C4-2B (cell line): ENCODE measurements at regions not wholly inside any gene's neighbourhood (a gene's known extent, or its start where the extent isn't known, plus 50 kb on each side); places are given as distances from the start of the nearest gene placed in this dataset.

Source experiments
- ZFX ChIP-seq: fragments of 450-650 bp; IDR thresholded peaks from 2 replicates; pipeline ENCODE4 v1.6.1; 2017
- TF ChIP-seq, protein P1 (sequence below): fragments of 450-650 bp; conservative IDR thresholded peaks from 2 replicates; pipeline ENCODE4 v1.5.1; 2017; ENCODE audit warnings: mild to moderate bottlenecking

DNA sequence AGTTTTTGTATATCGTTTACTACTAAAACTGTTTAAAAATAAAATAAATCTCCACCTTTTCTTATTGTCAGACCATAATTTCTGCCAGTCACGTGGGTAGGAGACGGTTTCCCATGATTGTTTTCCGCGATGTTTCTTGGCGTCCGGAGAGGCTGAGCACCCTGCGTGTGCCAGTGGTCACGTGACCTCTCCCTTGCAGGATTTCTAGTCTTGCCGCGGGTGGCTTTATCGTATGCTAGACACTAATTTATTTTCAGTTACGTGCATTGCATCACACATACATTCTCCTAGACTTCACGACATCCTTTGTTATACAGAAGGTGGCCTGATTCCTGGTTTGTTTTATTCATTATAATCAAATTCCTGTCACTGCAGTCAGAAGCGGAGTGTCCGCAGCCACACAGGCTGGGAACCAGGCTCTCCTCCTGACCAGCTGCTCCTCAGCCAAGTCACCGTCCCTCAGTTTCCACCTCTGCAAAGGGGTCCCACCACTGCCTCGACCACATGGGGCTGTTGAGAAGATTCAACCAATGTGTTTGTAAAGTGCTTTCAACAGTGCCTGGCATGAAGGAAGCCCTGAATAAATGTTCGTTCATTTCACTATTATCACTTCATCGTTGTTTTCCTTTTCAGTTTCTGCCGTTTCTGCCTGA is 203.2 kb upstream of the PPP2R2D start:
- TF ChIP-seq, protein P1, sequence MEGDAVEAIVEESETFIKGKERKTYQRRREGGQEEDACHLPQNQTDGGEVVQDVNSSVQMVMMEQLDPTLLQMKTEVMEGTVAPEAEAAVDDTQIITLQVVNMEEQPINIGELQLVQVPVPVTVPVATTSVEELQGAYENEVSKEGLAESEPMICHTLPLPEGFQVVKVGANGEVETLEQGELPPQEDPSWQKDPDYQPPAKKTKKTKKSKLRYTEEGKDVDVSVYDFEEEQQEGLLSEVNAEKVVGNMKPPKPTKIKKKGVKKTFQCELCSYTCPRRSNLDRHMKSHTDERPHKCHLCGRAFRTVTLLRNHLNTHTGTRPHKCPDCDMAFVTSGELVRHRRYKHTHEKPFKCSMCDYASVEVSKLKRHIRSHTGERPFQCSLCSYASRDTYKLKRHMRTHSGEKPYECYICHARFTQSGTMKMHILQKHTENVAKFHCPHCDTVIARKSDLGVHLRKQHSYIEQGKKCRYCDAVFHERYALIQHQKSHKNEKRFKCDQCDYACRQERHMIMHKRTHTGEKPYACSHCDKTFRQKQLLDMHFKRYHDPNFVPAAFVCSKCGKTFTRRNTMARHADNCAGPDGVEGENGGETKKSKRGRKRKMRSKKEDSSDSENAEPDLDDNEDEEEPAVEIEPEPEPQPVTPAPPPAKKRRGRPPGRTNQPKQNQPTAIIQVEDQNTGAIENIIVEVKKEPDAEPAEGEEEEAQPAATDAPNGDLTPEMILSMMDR: no peak
- TF ChIP-seq ZFX: no peak
